Activated naive CD8-positive, alpha-beta T cell treated with anti-CD3 and anti-CD28 coated beads for 36 hours (primary cell): ENCODE measurements at regions not wholly inside any gene's neighbourhood (a gene's known extent, or its start where the extent isn't known, plus 50 kb on each side); places are given as distances from the start of the nearest gene placed in this dataset.

ENCODE experiments used
- DNase-seq: peaks from one replicate; pipeline ENCODE4 v3.0.0; 2021
- H3K27ac Mint-ChIP-seq: one replicate; pipeline ENCODE4 v1.8.0; 2022; ENCODE audit warnings: mild to moderate bottlenecking, moderate library complexity, mixed read lengths
- H3K27me3 Mint-ChIP-seq: one replicate; pipeline ENCODE4 v1.8.0; 2022; ENCODE audit warnings: mild to moderate bottlenecking, mixed read lengths
- H3K36me3 Mint-ChIP-seq: one replicate; pipeline ENCODE4 v1.8.0; 2021; ENCODE audit warnings: mild to moderate bottlenecking, mixed read lengths
- H3K4me1 Mint-ChIP-seq: one replicate; pipeline ENCODE4 v1.8.0; 2021; ENCODE audit warnings: mixed read lengths
- H3K4me3 Mint-ChIP-seq: one replicate; pipeline ENCODE4 v1.8.0; 2022; ENCODE audit warnings: mild to moderate bottlenecking, moderate library complexity, mixed read lengths
- H3K9me3 Mint-ChIP-seq: one replicate; pipeline ENCODE4 v1.8.0; 2022; ENCODE audit warnings: mixed read lengths

DNA sequence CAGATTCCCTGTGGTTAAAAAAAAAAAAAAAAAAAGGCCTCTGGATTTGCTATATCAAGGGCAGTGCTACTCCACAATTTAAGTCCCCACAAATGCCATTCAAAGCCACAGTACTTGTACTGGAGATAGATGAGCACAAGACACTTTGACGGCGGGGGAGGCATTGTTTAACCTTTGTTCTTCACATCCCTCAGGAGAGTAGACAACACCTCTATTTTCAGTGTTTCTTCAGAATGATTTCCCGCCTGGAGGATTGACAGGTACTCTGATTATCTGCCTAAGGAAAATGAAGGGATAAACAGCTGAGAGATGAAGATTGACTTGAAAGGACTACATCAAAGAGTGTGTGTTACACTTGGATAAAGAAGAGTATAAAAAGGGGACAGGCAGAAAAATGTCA lies 58.7 kb downstream of the OTOL1 start:
- DNase-seq, result no peak
- Mint-ChIP-seq H3K4me3 (no peak overlapping the region), H3K36me3 (no peaks in the 10 kb centered on the region), H3K27ac (no peak overlapping the region), H3K27me3 (peaks cover 8% of the 10 kb centered on the region), H3K4me1 (no peaks in the 10 kb centered on the region), H3K9me3 (no peaks in the 10 kb centered on the region)

DNA sequence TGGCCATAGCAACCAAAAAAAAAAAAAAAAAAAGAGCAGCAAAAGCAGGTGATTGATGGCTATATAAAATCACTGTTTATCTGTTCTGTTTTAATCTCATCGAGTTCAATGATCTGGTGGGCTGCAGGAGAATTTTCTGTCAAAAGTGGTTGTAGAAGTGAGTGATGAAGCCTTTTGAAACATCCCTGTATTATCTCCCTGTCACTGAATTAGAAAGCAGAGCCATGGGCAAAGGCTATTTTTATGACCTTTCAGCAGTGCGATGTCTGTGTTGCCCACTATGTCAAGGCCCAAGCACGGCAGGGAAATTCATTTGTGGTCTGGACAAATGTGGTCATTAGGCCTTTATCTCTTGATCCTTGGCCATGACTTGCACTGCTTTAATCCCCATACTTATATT lies 59.9 kb downstream of the OTOL1 start:
- no peak for DNase-seq
- Mint-ChIP-seq H3K27ac (no peak overlapping the region), H3K4me3 (no peak overlapping the region), H3K36me3 (no peaks in the 10 kb centered on the region), H3K9me3 (no peaks in the 10 kb centered on the region), H3K4me1 (no peaks in the 10 kb centered on the region), H3K27me3 (peaks cover 18% of the 10 kb centered on the region)

DNA sequence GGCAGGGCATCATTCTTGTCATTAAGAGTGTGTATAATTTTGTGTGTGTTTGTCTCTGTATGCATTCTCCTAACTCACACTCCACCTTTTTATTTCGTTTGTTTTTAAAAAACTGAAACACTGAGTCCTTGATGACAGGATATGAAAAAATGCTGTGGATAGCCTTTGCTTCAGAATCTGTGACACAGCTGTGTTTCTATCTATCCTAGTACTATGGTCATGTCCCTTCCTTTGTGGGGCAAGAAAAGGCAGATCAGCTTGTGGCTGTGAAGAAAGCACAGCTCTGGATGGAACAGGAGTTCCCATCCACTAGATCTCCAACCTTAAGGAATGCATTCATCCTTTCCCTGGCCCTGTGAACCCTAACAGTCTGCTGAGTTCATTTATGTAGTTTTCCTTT lies 60.3 kb downstream of the OTOL1 start:
- H3K27me3 Mint-ChIP-seq, result peaks cover 18% of the 10 kb centered on the region
- H3K36me3 Mint-ChIP-seq, result no peaks in the 10 kb centered on the region
- no peak overlapping the region for H3K27ac Mint-ChIP-seq
- H3K4me3 Mint-ChIP-seq, result no peak overlapping the region
- no peaks in the 10 kb centered on the region for H3K9me3 Mint-ChIP-seq
- no peak for DNase-seq
- no peaks in the 10 kb centered on the region for H3K4me1 Mint-ChIP-seq

DNA sequence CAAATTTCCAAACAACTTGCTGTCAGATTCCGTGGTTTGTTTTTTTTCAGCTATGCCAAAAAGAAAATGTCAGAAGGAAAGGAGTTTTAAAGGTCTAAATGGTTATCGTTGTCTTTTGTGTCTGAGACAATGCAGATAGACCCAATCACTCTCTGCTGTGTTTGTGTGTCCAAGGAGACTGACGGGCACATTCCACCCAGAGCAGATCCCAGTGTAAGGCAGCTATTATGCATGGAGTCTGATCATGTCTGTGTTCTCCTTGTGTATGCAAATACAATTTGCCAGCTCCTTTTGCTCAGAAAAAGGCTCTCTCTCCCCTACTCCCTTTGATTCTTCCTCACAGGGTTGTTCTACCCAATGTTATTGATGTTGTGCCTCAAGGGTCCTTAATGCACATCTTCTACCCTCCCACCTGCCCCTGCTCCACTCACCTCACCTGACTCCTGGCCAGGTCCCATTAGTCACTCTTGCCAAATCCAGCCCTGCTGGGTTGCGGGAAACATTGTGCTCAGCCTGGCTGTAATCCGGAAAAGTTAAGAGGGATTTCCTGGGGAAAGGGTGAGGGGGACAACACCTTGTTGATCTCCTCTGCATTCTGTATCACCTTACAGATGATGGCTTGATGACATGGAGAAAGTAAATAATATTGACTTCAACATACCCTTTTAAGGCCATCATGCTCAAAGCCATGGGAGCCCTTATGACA lies 61.0 kb downstream of the OTOL1 start:
- H3K4me3 Mint-ChIP-seq, result no peak overlapping the region
- H3K9me3 Mint-ChIP-seq, result no peaks in the 10 kb centered on the region
- H3K27me3 Mint-ChIP-seq, result peaks cover 18% of the 10 kb centered on the region
- H3K27ac Mint-ChIP-seq, result no peak overlapping the region
- H3K36me3 Mint-ChIP-seq, result no peaks in the 10 kb centered on the region
- no peaks in the 10 kb centered on the region for H3K4me1 Mint-ChIP-seq
- DNase-seq, result no peak

DNA sequence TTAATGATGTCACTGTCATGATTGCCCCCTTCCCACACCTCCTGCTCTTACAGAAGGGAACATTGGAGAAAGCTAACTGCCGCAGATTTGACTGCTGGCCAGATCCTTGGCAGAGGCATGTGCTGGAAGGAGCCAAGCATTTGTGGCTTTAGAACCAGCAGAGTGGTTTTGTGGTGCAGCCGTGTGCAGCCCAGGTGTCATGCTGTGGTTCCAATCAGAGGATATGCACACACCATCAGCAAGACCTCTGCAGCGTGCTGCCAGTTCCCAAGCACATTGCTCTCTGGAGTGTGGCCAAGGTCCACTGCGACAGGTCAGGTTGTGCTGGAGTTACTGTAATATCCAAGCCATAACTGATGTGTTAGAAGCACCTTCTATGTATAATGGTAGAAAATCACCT lies 61.6 kb downstream of the OTOL1 start:
- Mint-ChIP-seq H3K27ac (no peak overlapping the region), H3K9me3 (no peaks in the 10 kb centered on the region), H3K36me3 (no peaks in the 10 kb centered on the region), H3K4me1 (no peaks in the 10 kb centered on the region), H3K4me3 (no peak overlapping the region), H3K27me3 (peaks cover 18% of the 10 kb centered on the region)
- DNase-seq, result no peak

DNA sequence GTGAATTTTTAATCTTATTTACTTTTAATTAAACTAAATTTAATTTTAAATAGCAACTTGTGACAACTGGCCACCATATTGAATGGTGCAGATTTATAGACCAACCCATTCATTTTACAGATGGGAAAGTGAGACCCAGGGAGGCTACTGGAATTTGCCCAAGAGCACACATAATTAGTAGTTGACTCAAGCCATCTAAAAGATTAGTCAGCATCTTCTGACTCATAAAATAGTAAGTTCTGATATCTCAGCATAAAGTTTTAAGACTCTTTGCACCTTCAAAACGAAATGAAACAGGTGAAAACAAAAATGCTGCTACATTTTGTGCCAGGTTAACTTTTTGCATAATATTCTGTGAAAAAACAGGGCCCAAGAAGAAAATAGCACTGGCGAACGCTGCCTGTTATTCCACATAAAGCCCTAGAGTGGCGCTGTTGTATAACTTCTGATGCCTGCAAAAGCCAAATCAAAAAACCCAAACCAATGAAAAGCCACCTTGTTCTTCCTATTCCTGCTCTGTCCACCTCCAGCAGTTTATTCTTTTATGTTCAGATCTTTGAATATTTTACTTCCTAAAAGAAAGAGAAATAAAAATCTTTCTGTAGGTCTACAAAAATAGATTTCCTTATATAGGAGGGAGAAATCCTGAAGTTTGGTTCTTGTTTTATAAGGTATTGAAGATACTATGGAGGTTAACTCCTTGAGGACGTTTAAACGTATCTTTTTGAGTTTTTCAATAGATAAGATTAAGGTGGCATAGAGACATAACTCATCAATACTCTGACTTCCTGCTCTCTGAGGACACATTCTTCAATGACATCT lies 62.8 kb downstream of the OTOL1 start:
- Mint-ChIP-seq H3K4me3 (no peak overlapping the region), H3K27me3 (peaks cover 18% of the 10 kb centered on the region), H3K9me3 (no peaks in the 10 kb centered on the region), H3K4me1 (no peaks in the 10 kb centered on the region), H3K36me3 (no peaks in the 10 kb centered on the region), H3K27ac (no peak overlapping the region)
- no peak for DNase-seq

DNA sequence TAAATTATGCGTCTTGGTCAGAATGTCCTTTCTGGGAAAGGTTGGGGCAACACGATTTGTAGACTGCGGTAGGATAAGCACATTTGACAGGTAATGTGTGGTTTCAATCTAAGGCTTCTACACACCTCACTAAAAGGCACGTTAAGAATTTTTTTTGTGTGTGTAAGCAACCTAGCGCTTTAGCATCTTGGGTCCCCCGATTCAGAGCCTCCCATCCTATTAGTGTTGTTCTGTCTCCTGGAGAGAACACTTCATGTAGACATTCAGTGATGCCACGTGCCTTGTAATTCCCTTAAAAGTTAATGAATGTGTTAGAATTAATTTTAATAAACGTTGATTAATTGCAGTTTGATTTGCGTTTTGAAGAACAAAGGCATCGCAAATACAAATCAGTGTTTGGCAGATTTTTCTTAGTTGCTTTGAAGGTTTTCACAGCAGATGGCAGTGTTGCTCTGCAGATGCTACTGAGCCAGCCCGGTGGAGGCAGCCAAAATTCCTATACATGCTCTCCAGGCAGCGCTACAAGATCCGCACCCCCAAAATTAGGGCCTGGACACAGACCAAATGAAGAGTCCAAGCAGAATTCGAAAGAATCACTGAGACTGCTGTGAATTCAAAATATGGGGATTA lies 63.5 kb downstream of the OTOL1 start:
- DNase-seq, result no peak
- H3K9me3 Mint-ChIP-seq, result no peaks in the 10 kb centered on the region

DNA sequence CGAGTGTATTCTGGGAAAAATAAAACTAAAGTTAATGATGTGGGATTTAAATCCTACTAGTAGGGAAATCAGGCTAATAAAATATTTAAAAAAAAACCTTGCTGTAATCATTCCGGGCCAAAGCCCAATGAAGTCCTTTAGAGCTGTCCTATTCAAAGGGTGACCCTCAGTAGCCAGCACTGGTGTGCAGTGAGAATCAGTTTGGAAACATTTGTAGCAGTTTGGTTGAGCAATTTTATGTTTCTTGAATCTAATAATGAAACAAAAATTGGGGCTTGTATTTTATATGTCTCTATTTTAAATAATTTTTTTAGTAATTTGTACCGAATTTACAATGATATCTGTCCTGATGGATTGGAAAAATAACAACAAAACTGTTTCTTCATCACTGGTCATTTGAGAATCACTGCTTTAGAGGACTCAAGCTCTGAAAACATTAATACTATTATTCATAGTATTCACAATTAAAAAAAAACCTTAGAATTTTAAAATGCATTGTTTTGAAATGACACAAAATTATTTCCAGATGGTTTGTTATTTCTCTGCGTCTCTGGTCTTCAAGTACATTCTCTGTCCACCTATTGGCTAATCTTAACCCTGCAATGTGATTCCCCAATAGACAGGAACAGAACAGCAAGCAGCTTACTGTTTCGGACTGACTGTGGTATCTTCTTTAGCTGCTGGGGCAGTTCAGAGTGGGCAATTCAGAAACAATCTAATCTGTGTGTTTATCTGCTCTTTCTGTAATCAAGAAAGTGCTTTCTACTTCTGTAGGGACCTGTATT lies 71.2 kb downstream of the OTOL1 start:
- no peak overlapping the region for H3K4me3 Mint-ChIP-seq
- H3K27ac Mint-ChIP-seq, result no peak overlapping the region
- no peaks in the 10 kb centered on the region for H3K4me1 Mint-ChIP-seq
- H3K9me3 Mint-ChIP-seq, result no peaks in the 10 kb centered on the region
- DNase-seq, result no peak
- no peaks in the 10 kb centered on the region for H3K36me3 Mint-ChIP-seq
- peaks cover 15% of the 10 kb centered on the region for H3K27me3 Mint-ChIP-seq

More for the DNA sequence above, 63.5 kb downstream of the OTOL1 start:
- Mint-ChIP-seq H3K36me3 (no peaks in the 10 kb centered on the region), H3K27me3 (peaks cover 18% of the 10 kb centered on the region), H3K27ac (no peak overlapping the region), H3K4me3 (no peak overlapping the region), H3K4me1 (no peaks in the 10 kb centered on the region)

DNA sequence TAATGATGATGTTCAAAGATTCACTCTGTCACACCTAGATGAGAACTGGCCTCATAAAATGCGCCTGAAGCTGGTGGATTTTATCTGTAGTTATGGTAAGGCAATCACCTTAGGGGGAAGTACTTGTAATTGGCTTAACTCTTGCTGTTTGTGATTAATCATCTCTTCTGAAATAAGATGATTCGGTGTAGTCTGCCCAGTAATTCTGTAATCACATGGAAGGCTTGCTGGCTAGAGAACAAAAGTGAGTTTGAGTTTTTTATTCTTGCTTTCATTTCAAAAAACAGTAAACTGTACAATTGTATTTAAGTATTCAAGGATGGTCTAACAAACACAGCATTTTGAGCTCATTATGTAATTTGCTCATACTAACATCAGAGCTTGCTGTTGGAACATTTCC lies 72.1 kb downstream of the OTOL1 start:
- H3K27me3 Mint-ChIP-seq, result peaks cover 15% of the 10 kb centered on the region
- no peaks in the 10 kb centered on the region for H3K36me3 Mint-ChIP-seq
- H3K9me3 Mint-ChIP-seq, result no peaks in the 10 kb centered on the region
- H3K27ac Mint-ChIP-seq, result no peak overlapping the region
- no peak for DNase-seq
- no peak overlapping the region for H3K4me3 Mint-ChIP-seq
- no peaks in the 10 kb centered on the region for H3K4me1 Mint-ChIP-seq

DNA sequence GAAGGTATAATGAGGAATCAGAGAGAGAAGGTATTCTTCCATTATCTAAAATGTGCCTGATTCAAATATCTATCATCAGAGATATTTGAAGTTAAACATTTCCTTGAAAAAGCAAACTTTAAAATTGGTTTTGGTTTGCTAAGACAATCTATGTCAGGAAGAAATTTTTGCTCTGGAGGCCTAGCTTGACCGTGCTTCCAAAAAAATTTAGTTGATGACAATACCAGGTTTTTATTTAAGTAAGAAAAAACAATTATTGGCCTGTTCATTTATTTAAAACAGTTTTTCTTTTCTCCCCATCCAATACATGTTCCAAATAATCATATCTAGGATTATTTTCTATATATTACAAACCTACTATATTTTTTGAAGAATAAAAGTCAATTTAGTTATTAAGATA lies 75.3 kb downstream of the OTOL1 start:
- no peak for DNase-seq
- Mint-ChIP-seq H3K27ac (no peak overlapping the region), H3K4me1 (no peaks in the 10 kb centered on the region), H3K36me3 (no peaks in the 10 kb centered on the region), H3K4me3 (no peak overlapping the region), H3K27me3 (peaks cover 11% of the 10 kb centered on the region), H3K9me3 (no peaks in the 10 kb centered on the region)

DNA sequence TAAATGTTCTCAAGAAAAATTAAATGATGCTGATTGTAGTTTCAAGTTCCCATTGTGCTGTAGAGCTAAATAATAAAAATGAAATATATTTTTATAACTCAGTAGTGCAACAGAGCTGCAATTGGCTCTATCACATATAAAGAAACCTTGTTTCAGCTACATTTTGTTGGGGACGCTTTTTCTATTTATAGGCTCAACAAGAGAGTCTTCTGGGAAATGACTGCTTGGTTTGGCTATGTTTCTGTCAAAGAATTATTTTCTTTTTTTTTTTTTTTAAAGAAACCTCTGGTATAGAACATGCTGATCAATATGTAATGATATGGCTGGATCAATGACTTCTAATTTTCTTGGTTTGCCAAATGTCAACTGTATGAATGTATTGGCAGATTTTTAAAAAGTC lies 76.5 kb downstream of the OTOL1 start:
- Mint-ChIP-seq H3K27ac (no peak overlapping the region), H3K9me3 (no peaks in the 10 kb centered on the region), H3K4me3 (no peak overlapping the region), H3K27me3 (peaks cover 9% of the 10 kb centered on the region), H3K36me3 (no peaks in the 10 kb centered on the region), H3K4me1 (no peaks in the 10 kb centered on the region)
- DNase-seq, result no peak

DNA sequence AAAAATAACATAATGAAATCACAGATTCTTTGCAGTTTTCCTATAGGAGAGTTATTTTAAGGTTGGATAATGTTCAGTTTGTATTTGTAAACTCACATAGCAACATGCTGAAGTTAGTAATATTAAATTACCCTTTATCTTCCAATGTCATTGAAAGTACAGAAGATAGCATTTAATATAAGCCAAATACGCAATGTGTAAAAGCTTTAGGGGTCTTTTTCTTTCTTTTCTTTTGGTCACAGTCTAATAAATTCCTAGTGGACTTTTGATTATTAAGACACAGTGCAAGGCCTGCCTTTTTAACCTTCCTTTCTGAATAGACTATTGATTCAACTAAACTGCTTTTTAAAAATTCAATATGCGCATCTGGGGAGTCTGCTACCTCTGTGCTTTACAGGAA lies 79.3 kb downstream of the OTOL1 start:
- Mint-ChIP-seq H3K27me3 (no peaks in the 10 kb centered on the region), H3K27ac (no peak overlapping the region), H3K4me1 (no peaks in the 10 kb centered on the region), H3K36me3 (no peaks in the 10 kb centered on the region), H3K4me3 (no peak overlapping the region), H3K9me3 (no peaks in the 10 kb centered on the region)
- DNase-seq, result no peak

DNA sequence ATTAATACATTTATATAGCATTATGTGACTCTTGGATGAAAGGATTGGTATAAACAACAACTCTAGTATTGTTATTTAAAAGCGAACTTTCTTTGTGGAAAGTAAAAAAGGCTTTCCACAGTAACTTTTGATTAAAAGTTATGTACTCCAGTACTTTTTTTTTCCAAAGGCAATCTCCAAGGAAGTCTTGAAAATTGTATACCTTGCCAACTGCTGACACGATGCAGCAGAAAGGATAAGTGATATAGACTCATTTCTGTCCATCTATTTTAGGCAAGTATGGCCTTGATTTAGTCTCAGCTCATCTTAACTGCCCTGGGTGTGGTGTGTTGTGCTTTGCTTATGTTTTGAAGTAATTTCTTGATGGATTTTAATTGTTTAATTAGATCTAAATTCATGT lies 79.7 kb downstream of the OTOL1 start:
- no peaks in the 10 kb centered on the region for H3K27me3 Mint-ChIP-seq
- H3K4me1 Mint-ChIP-seq, result no peaks in the 10 kb centered on the region
- H3K36me3 Mint-ChIP-seq, result no peaks in the 10 kb centered on the region
- no peaks in the 10 kb centered on the region for H3K9me3 Mint-ChIP-seq
- H3K4me3 Mint-ChIP-seq, result no peak overlapping the region
- DNase-seq, result no peak
- H3K27ac Mint-ChIP-seq, result no peak overlapping the region

DNA sequence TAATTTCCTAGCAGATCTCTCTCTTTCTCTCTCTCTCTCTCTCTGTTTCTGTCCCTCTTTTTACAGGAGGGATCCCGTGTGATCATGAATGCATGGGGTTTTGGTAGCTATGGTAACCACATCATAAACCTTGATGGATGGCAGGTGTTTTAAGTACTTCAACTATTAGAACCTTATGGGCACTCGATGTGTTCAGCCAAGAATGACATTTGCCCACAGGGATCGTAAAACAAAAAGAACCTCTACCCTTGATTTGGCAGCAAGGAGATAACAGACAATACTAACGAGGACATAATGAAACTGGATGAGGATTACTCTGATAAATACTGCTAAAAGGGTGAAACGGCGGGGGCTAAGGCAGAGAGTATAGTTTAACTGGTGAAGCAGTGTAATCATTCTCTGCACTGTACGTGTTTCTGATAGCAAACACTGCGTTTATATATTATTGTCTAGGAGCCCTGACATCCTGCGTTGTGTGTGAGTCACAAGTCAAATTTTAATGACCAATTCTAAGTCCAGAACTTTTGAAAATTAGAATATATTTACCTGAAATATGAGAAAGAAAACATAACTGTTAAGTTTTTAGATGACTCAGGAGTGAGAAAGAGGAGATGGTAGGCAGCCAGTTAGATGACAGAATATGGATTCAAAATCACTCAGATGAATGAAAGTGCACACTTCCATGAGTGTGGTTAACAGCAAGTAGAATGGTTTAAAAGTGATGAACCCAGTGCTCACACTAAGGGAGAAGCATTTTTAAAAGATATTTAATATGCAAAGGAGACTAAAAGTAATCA lies 80.3 kb downstream of the OTOL1 start:
- no peaks in the 10 kb centered on the region for H3K36me3 Mint-ChIP-seq
- no peaks in the 10 kb centered on the region for H3K27me3 Mint-ChIP-seq
- no peak for DNase-seq
- no peaks in the 10 kb centered on the region for H3K4me1 Mint-ChIP-seq
- no peak overlapping the region for H3K27ac Mint-ChIP-seq
- no peaks in the 10 kb centered on the region for H3K9me3 Mint-ChIP-seq
- H3K4me3 Mint-ChIP-seq, result no peak overlapping the region
